Ishikawa (cell line): ENCODE measurements at regions not wholly inside any gene's neighbourhood (a gene's known extent, or its start where the extent isn't known, plus 50 kb on each side); places are given as distances from the start of the nearest gene placed in this dataset.

Experiments used
- CEBPB ChIP-seq: IDR thresholded peaks from 2 replicates; pipeline ENCODE4 v1.6.1; 2012
- EP300 ChIP-seq: IDR thresholded peaks from 2 replicates; pipeline ENCODE4 v1.6.1; 2012; ENCODE audit warnings: borderline replicate concordance
- TF ChIP-seq, protein P1 (sequence below): IDR thresholded peaks from 2 replicates; pipeline ENCODE4 v1.6.1; 2012

DNA sequence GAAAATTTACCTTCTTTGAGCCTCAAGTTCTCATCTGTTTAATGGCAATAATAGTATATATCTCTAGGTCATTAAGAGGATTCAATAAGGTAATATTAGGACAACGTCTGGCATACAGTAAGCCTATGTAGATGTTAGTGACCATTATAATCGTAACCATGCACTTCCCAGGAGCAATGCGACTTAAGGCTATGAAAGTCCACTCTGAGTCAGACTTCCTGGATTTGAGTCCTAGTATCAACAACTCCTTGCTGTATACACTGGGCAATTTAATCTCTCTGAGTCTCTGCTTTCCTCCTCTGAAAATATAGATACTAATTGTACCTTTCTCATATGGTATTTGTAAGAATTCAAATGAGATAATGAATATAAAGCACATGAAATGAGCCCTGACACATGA, 168.1 kb upstream of the HDDC2 start:
- TF ChIP-seq, protein P1, sequence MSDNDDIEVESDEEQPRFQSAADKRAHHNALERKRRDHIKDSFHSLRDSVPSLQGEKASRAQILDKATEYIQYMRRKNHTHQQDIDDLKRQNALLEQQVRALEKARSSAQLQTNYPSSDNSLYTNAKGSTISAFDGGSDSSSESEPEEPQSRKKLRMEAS = no peak
- TF ChIP-seq EP300 = no peak
- no peak for TF ChIP-seq CEBPB
